ENCODE measurements at regions not wholly inside any gene's neighbourhood (a gene's known extent, or its start where the extent isn't known, plus 50 kb on each side); places are given as distances from the start of the nearest gene placed in this dataset.

DNA sequence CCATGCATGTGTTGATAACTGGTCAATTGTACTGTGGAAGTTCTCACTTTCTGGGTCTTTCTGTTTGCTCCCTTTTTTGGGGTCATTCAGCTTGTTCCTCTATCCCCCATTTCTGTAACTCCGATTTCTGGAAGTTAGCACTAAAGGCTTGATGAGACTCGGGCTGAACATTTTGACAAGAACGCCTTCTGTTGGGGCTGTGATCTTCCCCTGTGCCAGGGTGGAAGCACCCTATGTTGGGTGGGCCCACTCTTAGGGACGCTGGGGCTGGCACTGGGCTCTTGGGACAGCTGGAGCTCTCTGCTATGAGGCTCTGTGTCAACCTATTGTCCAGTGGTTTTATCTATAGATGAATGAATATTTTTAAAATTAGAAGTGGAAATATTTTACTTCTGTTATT is 60.1 kb upstream of the FRMD1 start:
- no peak overlapping the region for H3K4me3 ChIP-seq (ENCODE audit: low read depth, low read length)
- no peaks in the 10 kb centered on the region for H3K36me3 ChIP-seq
- H3K9me3 ChIP-seq (ENCODE audit: severe bottlenecking), result no peaks in the 10 kb centered on the region
- TF ChIP-seq CTCF (IDR thresholded peaks at IDR 0.05; ENCODE audit: low read depth, low read length), result no peak
- no peak overlapping the region for H3K27ac ChIP-seq
- no peaks in the 10 kb centered on the region for H3K27me3 ChIP-seq (ENCODE audit: insufficient read depth, low read depth, severe bottlenecking)
- no peak for DNase-seq

- no peak for DNase-seq
- no peak overlapping the region for H3K27ac ChIP-seq
- TF ChIP-seq CTCF (IDR thresholded peaks at IDR 0.05; ENCODE audit: low read depth, low read length), result no peak
Observed at GRCh38 chr6:168138436-168138835, 59.4 kb upstream of the FRMD1 start.

GRCh38 chr6:168137024-168137423 is 58.0 kb upstream of the FRMD1 start:
- H3K4me3 ChIP-seq (ENCODE audit: low read depth, low read length), result no peak overlapping the region
- H3K27ac ChIP-seq, result no peak overlapping the region
- no peaks in the 10 kb centered on the region for H3K27me3 ChIP-seq (ENCODE audit: insufficient read depth, low read depth, severe bottlenecking)
- H3K9me3 ChIP-seq (ENCODE audit: severe bottlenecking), result no peaks in the 10 kb centered on the region
- DNase-seq, result no peak
- H3K36me3 ChIP-seq, result no peaks in the 10 kb centered on the region
- TF ChIP-seq CTCF (IDR thresholded peaks at IDR 0.05; ENCODE audit: low read depth, low read length), result no peak

More at GRCh38 chr6:168138436-168138835, 59.4 kb upstream of the FRMD1 start:
- H3K27me3 ChIP-seq (ENCODE audit: insufficient read depth, low read depth, severe bottlenecking), result no peaks in the 10 kb centered on the region
- no peaks in the 10 kb centered on the region for H3K36me3 ChIP-seq
- H3K4me3 ChIP-seq (ENCODE audit: low read depth, low read length), result no peak overlapping the region
- H3K9me3 ChIP-seq (ENCODE audit: severe bottlenecking), result no peaks in the 10 kb centered on the region

DNA sequence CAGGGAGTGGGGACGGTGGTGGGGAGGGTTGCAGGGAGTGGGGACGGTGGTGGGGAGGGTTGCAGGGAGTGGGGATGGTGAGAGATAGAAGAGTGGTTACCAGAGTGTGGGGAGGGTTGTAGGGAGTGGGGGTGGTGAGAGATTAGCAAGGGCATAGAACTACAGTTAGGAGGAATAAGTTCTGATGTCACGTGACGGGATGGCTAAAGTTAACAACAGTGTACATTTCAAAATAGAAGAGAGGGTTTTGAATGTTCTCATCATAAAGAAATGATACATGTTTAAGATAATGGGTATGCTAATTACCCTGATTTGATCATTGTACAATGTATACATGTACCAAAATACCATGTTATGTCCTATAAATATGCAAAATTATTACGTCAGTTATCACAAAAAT is 57.6 kb upstream of the FRMD1 start:
- no peaks in the 10 kb centered on the region for H3K27me3 ChIP-seq (ENCODE audit: insufficient read depth, low read depth, severe bottlenecking)
- no peak for DNase-seq
- TF ChIP-seq CTCF (IDR thresholded peaks at IDR 0.05; ENCODE audit: low read depth, low read length), result no peak

GRCh38 chr6:168136001-168136400 is 57.0 kb upstream of the FRMD1 start:
- no peak for TF ChIP-seq CTCF (IDR thresholded peaks at IDR 0.05; ENCODE audit: low read depth, low read length)
- Histone ChIP-seq H3K36me3 (no peaks in the 10 kb centered on the region), H3K4me3 (ENCODE audit: low read depth, low read length) (no peak overlapping the region), H3K27ac (no peak overlapping the region), H3K9me3 (ENCODE audit: severe bottlenecking) (no peaks in the 10 kb centered on the region), H3K27me3 (ENCODE audit: insufficient read depth, low read depth, severe bottlenecking) (no peaks in the 10 kb centered on the region)
- DNase-seq, result no peak

More for the DNA sequence above, 57.6 kb upstream of the FRMD1 start:
- H3K36me3 ChIP-seq, result no peaks in the 10 kb centered on the region
- H3K9me3 ChIP-seq (ENCODE audit: severe bottlenecking), result no peaks in the 10 kb centered on the region
- no peak overlapping the region for H3K4me3 ChIP-seq (ENCODE audit: low read depth, low read length)
- no peak overlapping the region for H3K27ac ChIP-seq

DNA sequence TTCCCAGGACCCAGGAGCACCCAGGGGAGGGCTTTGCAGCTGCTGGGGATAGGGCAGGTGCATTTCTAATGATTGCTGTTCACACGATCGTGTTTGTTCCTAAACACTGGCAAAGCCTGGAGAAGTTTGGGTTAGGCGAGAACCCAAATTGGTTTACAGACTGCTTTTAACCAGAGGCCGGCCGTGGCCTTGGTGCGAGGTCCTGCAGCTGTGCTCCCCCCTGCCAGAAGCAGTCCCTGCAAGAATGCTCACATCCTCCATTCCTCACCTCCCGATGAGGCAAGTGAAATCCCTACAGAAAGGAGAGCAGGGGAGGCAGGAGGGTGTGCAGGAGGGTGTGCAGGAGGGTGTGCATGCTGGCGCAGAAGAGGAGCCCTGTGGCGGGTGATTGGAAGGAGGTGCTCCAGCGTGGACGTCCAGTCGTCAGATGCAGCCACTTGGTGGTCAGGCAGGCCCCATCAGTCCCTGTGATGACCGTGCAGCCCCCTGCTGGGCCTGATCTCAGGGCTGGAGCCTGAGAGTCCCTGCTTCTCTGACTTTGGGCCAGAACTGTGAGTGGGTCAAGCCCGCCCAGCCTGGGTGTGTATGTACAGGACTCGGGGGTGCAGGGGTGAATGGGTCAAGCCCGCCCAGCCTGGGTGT is 55.7 kb upstream of the FRMD1 start:
- H3K9me3 ChIP-seq (ENCODE audit: severe bottlenecking), result no peaks in the 10 kb centered on the region
- H3K27me3 ChIP-seq (ENCODE audit: insufficient read depth, low read depth, severe bottlenecking), result no peaks in the 10 kb centered on the region
- no peak for DNase-seq
- no peaks in the 10 kb centered on the region for H3K36me3 ChIP-seq
- H3K27ac ChIP-seq, result no peak overlapping the region
- no peak for TF ChIP-seq CTCF (IDR thresholded peaks at IDR 0.05; ENCODE audit: low read depth, low read length)
- H3K4me3 ChIP-seq (ENCODE audit: low read depth, low read length), result no peak overlapping the region

Measured in WERI-Rb-1 (cell line).